ENCODE measurements at regions not wholly inside any gene's neighbourhood (a gene's known extent, or its start where the extent isn't known, plus 50 kb on each side); places are given as distances from the start of the nearest gene placed in this dataset.

DNA sequence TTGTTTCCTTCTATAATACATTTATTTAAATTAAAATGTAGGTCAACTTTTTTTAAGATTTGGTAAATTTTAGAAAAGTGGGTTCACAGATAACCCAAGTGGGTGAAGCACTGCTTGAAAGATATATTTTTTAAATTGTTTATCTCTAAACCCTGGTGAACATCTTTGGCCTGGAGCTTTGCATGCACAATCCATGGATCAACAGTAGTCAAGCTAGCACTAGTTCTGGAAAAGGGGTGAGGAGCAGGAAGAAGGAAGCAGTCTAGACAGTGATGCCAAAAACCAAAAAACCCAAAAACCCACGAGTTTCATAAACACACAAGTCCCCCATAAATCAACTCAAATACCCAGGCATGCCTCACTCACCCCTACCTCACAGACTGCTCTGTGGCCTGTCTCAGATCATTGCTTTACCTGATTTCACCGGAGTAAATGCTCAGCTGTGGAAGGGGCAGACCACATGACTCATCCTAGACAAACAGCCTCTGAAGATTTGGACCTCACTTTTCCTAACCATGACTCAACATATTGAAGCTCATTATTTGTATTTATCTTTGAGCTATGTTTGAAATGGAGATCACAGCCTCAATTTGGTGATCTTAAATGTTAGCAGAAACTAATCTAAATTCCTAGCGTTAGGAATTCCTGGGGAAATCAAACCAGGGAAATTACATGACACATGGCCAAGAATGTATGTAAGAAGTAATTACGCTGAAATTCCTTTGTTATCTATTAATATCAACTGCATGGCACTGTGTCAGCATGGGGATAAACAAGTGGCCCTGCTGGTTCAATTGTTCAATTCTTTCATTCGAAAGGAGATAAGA is 149.6 kb downstream of the ZNF608 start (continued):
- TF ChIP-seq, protein P1, sequence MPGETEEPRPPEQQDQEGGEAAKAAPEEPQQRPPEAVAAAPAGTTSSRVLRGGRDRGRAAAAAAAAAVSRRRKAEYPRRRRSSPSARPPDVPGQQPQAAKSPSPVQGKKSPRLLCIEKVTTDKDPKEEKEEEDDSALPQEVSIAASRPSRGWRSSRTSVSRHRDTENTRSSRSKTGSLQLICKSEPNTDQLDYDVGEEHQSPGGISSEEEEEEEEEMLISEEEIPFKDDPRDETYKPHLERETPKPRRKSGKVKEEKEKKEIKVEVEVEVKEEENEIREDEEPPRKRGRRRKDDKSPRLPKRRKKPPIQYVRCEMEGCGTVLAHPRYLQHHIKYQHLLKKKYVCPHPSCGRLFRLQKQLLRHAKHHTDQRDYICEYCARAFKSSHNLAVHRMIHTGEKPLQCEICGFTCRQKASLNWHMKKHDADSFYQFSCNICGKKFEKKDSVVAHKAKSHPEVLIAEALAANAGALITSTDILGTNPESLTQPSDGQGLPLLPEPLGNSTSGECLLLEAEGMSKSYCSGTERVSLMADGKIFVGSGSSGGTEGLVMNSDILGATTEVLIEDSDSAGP (CRISPR knock-in tag; IDR thresholded peaks at IDR 0.05), result no peak
- TF ChIP-seq, protein P2, sequence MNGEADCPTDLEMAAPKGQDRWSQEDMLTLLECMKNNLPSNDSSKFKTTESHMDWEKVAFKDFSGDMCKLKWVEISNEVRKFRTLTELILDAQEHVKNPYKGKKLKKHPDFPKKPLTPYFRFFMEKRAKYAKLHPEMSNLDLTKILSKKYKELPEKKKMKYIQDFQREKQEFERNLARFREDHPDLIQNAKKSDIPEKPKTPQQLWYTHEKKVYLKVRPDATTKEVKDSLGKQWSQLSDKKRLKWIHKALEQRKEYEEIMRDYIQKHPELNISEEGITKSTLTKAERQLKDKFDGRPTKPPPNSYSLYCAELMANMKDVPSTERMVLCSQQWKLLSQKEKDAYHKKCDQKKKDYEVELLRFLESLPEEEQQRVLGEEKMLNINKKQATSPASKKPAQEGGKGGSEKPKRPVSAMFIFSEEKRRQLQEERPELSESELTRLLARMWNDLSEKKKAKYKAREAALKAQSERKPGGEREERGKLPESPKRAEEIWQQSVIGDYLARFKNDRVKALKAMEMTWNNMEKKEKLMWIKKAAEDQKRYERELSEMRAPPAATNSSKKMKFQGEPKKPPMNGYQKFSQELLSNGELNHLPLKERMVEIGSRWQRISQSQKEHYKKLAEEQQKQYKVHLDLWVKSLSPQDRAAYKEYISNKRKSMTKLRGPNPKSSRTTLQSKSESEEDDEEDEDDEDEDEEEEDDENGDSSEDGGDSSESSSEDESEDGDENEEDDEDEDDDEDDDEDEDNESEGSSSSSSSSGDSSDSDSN (IDR thresholded peaks at IDR 0.05; ENCODE audit: borderline replicate concordance in 1 of 2, low read depth in 2 of 2, low read length in 2 of 2), result no peak
- TF ChIP-seq, protein P3, sequence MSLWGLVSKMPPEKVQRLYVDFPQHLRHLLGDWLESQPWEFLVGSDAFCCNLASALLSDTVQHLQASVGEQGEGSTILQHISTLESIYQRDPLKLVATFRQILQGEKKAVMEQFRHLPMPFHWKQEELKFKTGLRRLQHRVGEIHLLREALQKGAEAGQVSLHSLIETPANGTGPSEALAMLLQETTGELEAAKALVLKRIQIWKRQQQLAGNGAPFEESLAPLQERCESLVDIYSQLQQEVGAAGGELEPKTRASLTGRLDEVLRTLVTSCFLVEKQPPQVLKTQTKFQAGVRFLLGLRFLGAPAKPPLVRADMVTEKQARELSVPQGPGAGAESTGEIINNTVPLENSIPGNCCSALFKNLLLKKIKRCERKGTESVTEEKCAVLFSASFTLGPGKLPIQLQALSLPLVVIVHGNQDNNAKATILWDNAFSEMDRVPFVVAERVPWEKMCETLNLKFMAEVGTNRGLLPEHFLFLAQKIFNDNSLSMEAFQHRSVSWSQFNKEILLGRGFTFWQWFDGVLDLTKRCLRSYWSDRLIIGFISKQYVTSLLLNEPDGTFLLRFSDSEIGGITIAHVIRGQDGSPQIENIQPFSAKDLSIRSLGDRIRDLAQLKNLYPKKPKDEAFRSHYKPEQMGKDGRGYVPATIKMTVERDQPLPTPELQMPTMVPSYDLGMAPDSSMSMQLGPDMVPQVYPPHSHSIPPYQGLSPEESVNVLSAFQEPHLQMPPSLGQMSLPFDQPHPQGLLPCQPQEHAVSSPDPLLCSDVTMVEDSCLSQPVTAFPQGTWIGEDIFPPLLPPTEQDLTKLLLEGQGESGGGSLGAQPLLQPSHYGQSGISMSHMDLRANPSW (CRISPR knock-in tag; IDR thresholded peaks at IDR 0.05), result no peak
- peak; percentile 83 for TF ChIP-seq NFE2 (IDR thresholded peaks at IDR 0.05; ENCODE audit: low read depth)
- no peak for TF ChIP-seq SP2 (IDR thresholded peaks at IDR 0.05; ENCODE audit: extremely low read depth, low read depth, low read length, poor library complexity, severe bottlenecking)
- no peak for TF ChIP-seq KDM4B (IDR thresholded peaks at IDR 0.05; ENCODE audit: borderline replicate concordance in 2 of 2, low read depth in 1 of 2)
- TF ChIP-seq, protein P4, sequence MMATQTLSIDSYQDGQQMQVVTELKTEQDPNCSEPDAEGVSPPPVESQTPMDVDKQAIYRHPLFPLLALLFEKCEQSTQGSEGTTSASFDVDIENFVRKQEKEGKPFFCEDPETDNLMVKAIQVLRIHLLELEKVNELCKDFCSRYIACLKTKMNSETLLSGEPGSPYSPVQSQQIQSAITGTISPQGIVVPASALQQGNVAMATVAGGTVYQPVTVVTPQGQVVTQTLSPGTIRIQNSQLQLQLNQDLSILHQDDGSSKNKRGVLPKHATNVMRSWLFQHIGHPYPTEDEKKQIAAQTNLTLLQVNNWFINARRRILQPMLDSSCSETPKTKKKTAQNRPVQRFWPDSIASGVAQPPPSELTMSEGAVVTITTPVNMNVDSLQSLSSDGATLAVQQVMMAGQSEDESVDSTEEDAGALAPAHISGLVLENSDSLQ (IDR thresholded peaks at IDR 0.05), result peak; percentile 75
- TF ChIP-seq MTA1 (IDR thresholded peaks at IDR 0.05; ENCODE audit: borderline replicate concordance), result peak; percentile 28; the same call in 1 of the 2 replicates
- no peak for TF ChIP-seq ZNF785 (CRISPR knock-in tag; IDR thresholded peaks at IDR 0.05)
- TF ChIP-seq ZNF133 (CRISPR knock-in tag; IDR thresholded peaks at IDR 0.05), result no peak
- no peak for TF ChIP-seq CSDE1 (IDR thresholded peaks at IDR 0.05)
- no peak for TF ChIP-seq CXXC5 (CRISPR knock-in tag; IDR thresholded peaks at IDR 0.05)
- 0 out of 2 replicates have a peak, but pooled peaks have one; percentile 17 for TF ChIP-seq JUNB (CRISPR knock-in tag; conservative IDR thresholded peaks at IDR 0.05)
- 0 out of 4 replicates have a peak, but pooled peaks of 1 of the 2 experiments have one; percentile 38 for TF ChIP-seq TRIM24 (IDR thresholded peaks at IDR 0.05)
- 0 out of 2 replicates have a peak, but pooled peaks have one; percentile 28 for TF ChIP-seq ETV1 (tag; conservative IDR thresholded peaks at IDR 0.05; ENCODE audit: low read depth)
- no peak for TF ChIP-seq ZNF311 (CRISPR knock-in tag; IDR thresholded peaks at IDR 0.05)
- no peak for TF ChIP-seq PHF8 (IDR thresholded peaks at IDR 0.05; ENCODE audit: borderline replicate concordance, low read length)
- no peak for TF ChIP-seq KLF1 (tag; IDR thresholded peaks at IDR 0.05)

Data from K562 (cell line).